GM04503 (cell line): ENCODE measurements at regions not wholly inside any gene's neighbourhood (a gene's known extent, or its start where the extent isn't known, plus 50 kb on each side); places are given as distances from the start of the nearest gene placed in this dataset.
"Not testable (repeated sequence)": the region's sequence is repeated elsewhere in the genome, so short reads cannot be mapped to it uniquely, and the experiment has no call there.

ENCODE experiments used
- DNase-seq: peaks from one replicate; pipeline ENCODE4 v3.0.0-alpha.2; 2012; ENCODE audit warnings: low read depth

GRCh38 chr6:11323666-11324452 is 91.4 kb upstream of the NEDD9 start:
- no peak for DNase-seq

- DNase-seq, result no peak
Measured at GRCh38 chr6:11322252-11322885, 89.9 kb upstream of the NEDD9 start.

- DNase-seq, result no peak
Measured at GRCh38 chr6:11320914-11321597, 88.6 kb upstream of the NEDD9 start.

- no peak for DNase-seq
Measured at GRCh38 chr6:11318835-11319813, 86.7 kb upstream of the NEDD9 start.

- peak; percentile 96 for DNase-seq
Measured at GRCh38 chr6:11317885-11318771, 85.7 kb upstream of the NEDD9 start.

GRCh38 chr6:11315743-11316437 is 83.4 kb upstream of the NEDD9 start:
- DNase-seq, result peak; percentile 88

GRCh38 chr6:11313207-11313606 is 80.7 kb upstream of the NEDD9 start:
- DNase-seq, result no peak

GRCh38 chr6:11311970-11312369 is 79.5 kb upstream of the NEDD9 start:
- no peak for DNase-seq

- no peak for DNase-seq
Measured at GRCh38 chr6:11309947-11310665, 77.6 kb upstream of the NEDD9 start.

- DNase-seq, result no peak
Measured at GRCh38 chr6:11307226-11307625, 74.8 kb upstream of the NEDD9 start.

- DNase-seq, result no peak
Measured at GRCh38 chr6:11304946-11305345, 72.5 kb upstream of the NEDD9 start.

- not testable (repeated sequence) for DNase-seq
Measured at GRCh38 chr6:11299876-11300428, 67.5 kb upstream of the NEDD9 start.

GRCh38 chr6:11299421-11299784 is 66.9 kb upstream of the NEDD9 start:
- not testable (repeated sequence) for DNase-seq

- no peak for DNase-seq
Measured at GRCh38 chr6:11298651-11299420, 66.4 kb upstream of the NEDD9 start.

GRCh38 chr6:11297376-11297729 is 64.9 kb upstream of the NEDD9 start:
- no peak for DNase-seq

GRCh38 chr6:11296449-11297375 is 64.2 kb upstream of the NEDD9 start:
- DNase-seq, result no peak

- DNase-seq, result no peak
Measured at GRCh38 chr6:11295969-11296368, 63.5 kb upstream of the NEDD9 start.

GRCh38 chr6:11294228-11294627 is 61.8 kb upstream of the NEDD9 start:
- DNase-seq, result no peak
